SK-N-SH (cell line): ENCODE measurements at regions not wholly inside any gene's neighbourhood (a gene's known extent, or its start where the extent isn't known, plus 50 kb on each side); places are given as distances from the start of the nearest gene placed in this dataset.

Experiments used
- CTCF ChIA-PET: fragments of 300-600, 350-600 bp; formaldehyde crosslinking; extraction: SDS; loops from one replicate; lab custom pipeline; 2021; lab: Yijun Ruan, JAX
- POLR2A ChIA-PET: fragments of 350-600 bp; sonication (Branson Sonifier 250); formaldehyde crosslinking; extraction: SDS; loops from one replicate; lab custom pipeline; 2020; ENCODE audit warnings: antibody characterized with exemption, inconsistent platforms; lab: Yijun Ruan, JAX
- DNase-seq: peaks from one replicate; pipeline ENCODE4 v3.0.0; 2012
- H2AFZ ChIP-seq: fragments of 200-600 bp; sonication (generic); 2 replicates; pipeline ENCODE4 v1.8.1; 2016; ENCODE audit warnings: antibody characterized with exemption, mild to moderate bottlenecking, low read depth
- H3F3A ChIP-seq: fragments of 200-600 bp; sonication (generic); replicated peaks from 2 replicates; pipeline ENCODE3; 2016; ENCODE audit warnings: antibody characterized with exemption, mild to moderate bottlenecking; ENCODE audit not compliant: insufficient read depth
- H3K27ac ChIP-seq, 2 experiments: fragments of 200-500 bp in 1 of 2; fragments of 200-600 bp in 1 of 2; sonication (Bioruptor generic) in 1 of 2; sonication (generic), shearing (Covaris generic) in 1 of 2; 2 replicates each; pipeline versions ENCODE4 v1.5.1 to v1.6.1; 2014 to 2016; ENCODE audit warnings: low read depth in 2 of 2, inconsistent platforms in 1 of 2, low read length in 1 of 2, mild to moderate bottlenecking in 1 of 2, mixed read lengths in 1 of 2
- H3K27me3 ChIP-seq: fragments of 200-600 bp; sonication (generic), shearing (Covaris generic); 2 replicates; pipeline ENCODE4 v1.6.1; 2016; ENCODE audit warnings: mixed run types; ENCODE audit not compliant: insufficient read depth
- H3K36me3 ChIP-seq, 2 experiments: fragments of 200-500 bp in 1 of 2; fragments of 200-600 bp in 1 of 2; sonication (Bioruptor generic) in 1 of 2; sonication (generic) in 1 of 2; replicated peaks in 1 of 2; 2 replicates each; pipeline versions ENCODE3 to v1.5.1; 2014 to 2016; ENCODE audit warnings: low read length in 1 of 2, mild to moderate bottlenecking in 1 of 2; ENCODE audit not compliant: insufficient read depth in 2 of 2, control insufficient read depth in 1 of 2
- H3K4me1 ChIP-seq, 2 experiments: fragments of 200-500 bp in 1 of 2; fragments of 200-600 bp in 1 of 2; sonication (Bioruptor generic) in 1 of 2; sonication (generic), shearing (Covaris generic) in 1 of 2; 2 replicates each; pipeline versions ENCODE4 v1.5.1 to v1.6.1; 2014 to 2016; ENCODE audit warnings: low read depth in 1 of 2, low read length in 1 of 2, mixed run types in 1 of 2; ENCODE audit not compliant: insufficient read depth in 2 of 2, control insufficient read depth in 1 of 2
- H3K4me2 ChIP-seq: fragments of 200-600 bp; sonication (generic), shearing (Covaris generic); 2 replicates; pipeline ENCODE4 v1.6.1; 2017; ENCODE audit warnings: mixed run types
- H3K4me3 ChIP-seq, 2 experiments: fragments of 200-500 bp in 1 of 2; fragments of 200-600 bp in 1 of 2; sonication (Bioruptor generic) in 1 of 2; sonication (generic), shearing (Covaris generic) in 1 of 2; 2 replicates each; pipeline versions ENCODE4 v1.5.1 to v1.8.1; 2014 to 2016; ENCODE audit warnings: low read depth in 2 of 2, inconsistent platforms in 1 of 2, low read length in 1 of 2, mild to moderate bottlenecking in 1 of 2, mixed read lengths in 1 of 2, moderate library complexity in 1 of 2
- H3K79me2 ChIP-seq: fragments of 200-600 bp; sonication (generic); 2 replicates; pipeline ENCODE4 v1.8.1; 2017; ENCODE audit warnings: mild to moderate bottlenecking; ENCODE audit not compliant: insufficient read depth
- H3K9ac ChIP-seq: fragments of 200-600 bp; sonication (generic); 2 replicates; pipeline ENCODE4 v1.6.1; 2017; ENCODE audit warnings: mixed run types
- H3K9me2 ChIP-seq: fragments of 200-600 bp; sonication (generic); 2 replicates; pipeline ENCODE4 v1.6.1; 2017; ENCODE audit warnings: mixed run types
- H3K9me3 ChIP-seq: fragments of 200-600 bp; sonication (generic); 2 replicates; pipeline ENCODE4 v1.6.1; 2017; ENCODE audit warnings: mixed run types, mild to moderate bottlenecking, moderate library complexity
- H4K20me1 ChIP-seq: fragments of 200-600 bp; sonication (generic); 2 replicates; pipeline ENCODE4 v1.6.1; 2017; ENCODE audit warnings: mild to moderate bottlenecking, mixed run types; ENCODE audit not compliant: insufficient read depth
- CHD2 ChIP-seq: fragments of 150-350 bp; IDR thresholded peaks from 2 replicates; pipeline ENCODE4 v1.6.1; 2018; ENCODE audit warnings: low read length; ENCODE audit not compliant: partially characterized antibody
- ELF1 ChIP-seq: IDR thresholded peaks from 2 replicates; pipeline ENCODE4 v1.4.0; 2012
- EP300 ChIP-seq, 2 experiments: IDR thresholded peaks; 2 replicates each; pipeline versions ENCODE4 v1.4.0 to v1.6.1; 2012; ENCODE audit warnings: borderline replicate concordance in 1 of 2, low read depth in 1 of 2, low read length in 1 of 2
- EZH2phosphoT487 ChIP-seq: fragments of 200-600 bp; sonication (generic); IDR thresholded peaks from 2 replicates; pipeline ENCODE4 v1.6.1; 2017; ENCODE audit warnings: low read depth, mixed run types, mild to moderate bottlenecking, antibody characterized with exemption, moderate library complexity, borderline replicate concordance
- FOSL2 ChIP-seq: IDR thresholded peaks from 2 replicates; pipeline ENCODE4 v1.4.0; 2012; ENCODE audit warnings: low read depth, mild to moderate bottlenecking, moderate library complexity, borderline replicate concordance
- FOXM1 ChIP-seq: IDR thresholded peaks from 2 replicates; pipeline ENCODE4 v1.4.0; 2012; ENCODE audit warnings: low read depth, mild to moderate bottlenecking
- MEF2A ChIP-seq: IDR thresholded peaks from 2 replicates; pipeline ENCODE4 v1.4.0; 2012; ENCODE audit warnings: low read depth, borderline replicate concordance
- MXI1 ChIP-seq: IDR thresholded peaks from 2 replicates; pipeline ENCODE4 v1.6.1; 2012; ENCODE audit warnings: mild to moderate bottlenecking, low read depth, low read length, improper control_type of control experiment
- NFIC ChIP-seq: IDR thresholded peaks from 2 replicates; pipeline ENCODE4 v1.4.0; 2012; ENCODE audit warnings: borderline replicate concordance
- NRF1 ChIP-seq: IDR thresholded peaks from 2 replicates; pipeline ENCODE4 v1.6.1; 2012; ENCODE audit warnings: low read depth, mild to moderate bottlenecking, low read length
- POLR2AphosphoS5 ChIP-seq: IDR thresholded peaks from 2 replicates; pipeline ENCODE4 v1.6.1; 2012; ENCODE audit warnings: low read depth, low read length
- RCOR1 ChIP-seq: fragments of 150-350 bp; IDR thresholded peaks from 2 replicates; pipeline ENCODE4 v1.6.1; 2017; ENCODE audit warnings: antibody characterized with exemption, low read length
- RFX5 ChIP-seq: IDR thresholded peaks from 2 replicates; pipeline ENCODE4 v1.6.1; 2012; ENCODE audit warnings: mild to moderate bottlenecking, improper control_type of control experiment, low read length
- SIN3A ChIP-seq: IDR thresholded peaks from 2 replicates; pipeline ENCODE4 v1.6.1; 2012; ENCODE audit warnings: low read depth, mild to moderate bottlenecking, low read length, moderate library complexity, borderline replicate concordance
- SMC3 ChIP-seq: IDR thresholded peaks from 2 replicates; pipeline ENCODE4 v1.6.1; 2012; ENCODE audit warnings: low read depth, low read length, improper control_type of control experiment
- TAF1 ChIP-seq: IDR thresholded peaks from 2 replicates; pipeline ENCODE4 v1.6.1; 2012; ENCODE audit warnings: low read depth, mild to moderate bottlenecking, low read length, moderate library complexity, borderline replicate concordance
- TCF12 ChIP-seq: IDR thresholded peaks from 2 replicates; pipeline ENCODE4 v1.4.0; 2012
- WGBS: methylation state at CpG from one replicate; pipeline ENCODE4 v1.1.6; 2017; ENCODE audit warnings: low lambda C conversion rate; 5-methylcytosine and 5-hydroxymethylcytosine counted together
- TF ChIP-seq, protein P1 (sequence below): IDR thresholded peaks from 2 replicates; pipeline ENCODE4 v1.4.0; 2012; ENCODE audit warnings: low read depth, borderline replicate concordance
- TF ChIP-seq, protein P2 (sequence below): IDR thresholded peaks from 2 replicates; pipeline ENCODE4 v1.4.0; 2012; ENCODE audit warnings: low read depth, borderline replicate concordance
- TF ChIP-seq, protein P3 (sequence below): IDR thresholded peaks from 2 replicates; pipeline ENCODE4 v1.4.0; 2012; ENCODE audit warnings: low read depth

DNA sequence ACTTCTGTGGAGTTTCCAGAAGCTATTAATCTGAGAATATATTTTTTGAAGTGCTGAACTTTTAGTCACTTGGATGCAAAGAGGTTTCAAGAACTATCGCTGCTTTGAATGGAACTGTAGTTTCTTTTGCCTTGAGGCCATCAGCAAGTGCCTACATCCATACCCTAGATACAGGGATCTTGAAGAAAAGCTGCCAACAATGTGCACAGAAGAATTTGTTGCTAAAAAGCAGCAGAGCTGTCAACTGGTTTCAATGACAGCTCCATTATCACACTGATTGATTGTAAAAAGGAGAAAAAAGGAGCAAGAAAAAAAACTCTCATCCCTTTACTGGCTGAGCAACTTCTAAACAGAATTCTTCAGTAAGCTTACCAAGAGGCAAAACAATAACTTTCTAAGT, 251.0 kb upstream of the NRSN1 start:
- H3K4me1 ChIP-seq = no peaks in the 10 kb centered on the region
- H3K27ac ChIP-seq = no peak overlapping the region
- TF ChIP-seq EP300 (IDR thresholded peaks at IDR 0.05; ENCODE audit: borderline replicate concordance in 1 of 2, low read depth in 1 of 2, low read length in 1 of 2) = no peak
- TF ChIP-seq TAF1 = no peak
- TF ChIP-seq, protein P1, sequence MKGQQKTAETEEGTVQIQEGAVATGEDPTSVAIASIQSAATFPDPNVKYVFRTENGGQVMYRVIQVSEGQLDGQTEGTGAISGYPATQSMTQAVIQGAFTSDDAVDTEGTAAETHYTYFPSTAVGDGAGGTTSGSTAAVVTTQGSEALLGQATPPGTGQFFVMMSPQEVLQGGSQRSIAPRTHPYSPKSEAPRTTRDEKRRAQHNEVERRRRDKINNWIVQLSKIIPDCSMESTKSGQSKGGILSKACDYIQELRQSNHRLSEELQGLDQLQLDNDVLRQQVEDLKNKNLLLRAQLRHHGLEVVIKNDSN = no peak
- TF ChIP-seq MXI1 = no peak
- no peak for TF ChIP-seq TCF12
- no peak for TF ChIP-seq NRF1
- TF ChIP-seq POLR2AphosphoS5 = no peak
- TF ChIP-seq SIN3A = no peak
- no peak for TF ChIP-seq ELF1
- TF ChIP-seq SMC3 = no peak
- TF ChIP-seq, protein P2, sequence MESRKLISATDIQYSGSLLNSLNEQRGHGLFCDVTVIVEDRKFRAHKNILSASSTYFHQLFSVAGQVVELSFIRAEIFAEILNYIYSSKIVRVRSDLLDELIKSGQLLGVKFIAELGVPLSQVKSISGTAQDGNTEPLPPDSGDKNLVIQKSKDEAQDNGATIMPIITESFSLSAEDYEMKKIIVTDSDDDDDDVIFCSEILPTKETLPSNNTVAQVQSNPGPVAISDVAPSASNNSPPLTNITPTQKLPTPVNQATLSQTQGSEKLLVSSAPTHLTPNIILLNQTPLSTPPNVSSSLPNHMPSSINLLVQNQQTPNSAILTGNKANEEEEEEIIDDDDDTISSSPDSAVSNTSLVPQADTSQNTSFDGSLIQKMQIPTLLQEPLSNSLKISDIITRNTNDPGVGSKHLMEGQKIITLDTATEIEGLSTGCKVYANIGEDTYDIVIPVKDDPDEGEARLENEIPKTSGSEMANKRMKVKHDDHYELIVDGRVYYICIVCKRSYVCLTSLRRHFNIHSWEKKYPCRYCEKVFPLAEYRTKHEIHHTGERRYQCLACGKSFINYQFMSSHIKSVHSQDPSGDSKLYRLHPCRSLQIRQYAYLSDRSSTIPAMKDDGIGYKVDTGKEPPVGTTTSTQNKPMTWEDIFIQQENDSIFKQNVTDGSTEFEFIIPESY = no peak
- TF ChIP-seq RCOR1 = no peak
- no peak for TF ChIP-seq NFIC
- TF ChIP-seq FOXM1 = no peak
- no peak for TF ChIP-seq MEF2A
- TF ChIP-seq, protein P3, sequence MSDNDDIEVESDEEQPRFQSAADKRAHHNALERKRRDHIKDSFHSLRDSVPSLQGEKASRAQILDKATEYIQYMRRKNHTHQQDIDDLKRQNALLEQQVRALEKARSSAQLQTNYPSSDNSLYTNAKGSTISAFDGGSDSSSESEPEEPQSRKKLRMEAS = no peak
- no peak overlapping the region for H2AFZ ChIP-seq
- ChIA-PET POLR2A (no interaction called here), CTCF (no interaction called here)
- H3K36me3 ChIP-seq = no peaks in the 10 kb centered on the region
- no peak overlapping the region for H3K9ac ChIP-seq
- H3K4me2 ChIP-seq = no peak overlapping the region
- no peak overlapping the region for H3K4me3 ChIP-seq
- no peaks in the 10 kb centered on the region for H3K9me3 ChIP-seq
- no peaks in the 10 kb centered on the region for H3K79me2 ChIP-seq
- no peaks in the 10 kb centered on the region for H3F3A ChIP-seq
- DNase-seq = no peak
- H3K9me2 ChIP-seq = no peaks in the 10 kb centered on the region
- 12% methylated on average over 1 of the region's 1 CpG for WGBS
- no peaks in the 10 kb centered on the region for H3K27me3 ChIP-seq
- no peaks in the 10 kb centered on the region for H4K20me1 ChIP-seq

DNA sequence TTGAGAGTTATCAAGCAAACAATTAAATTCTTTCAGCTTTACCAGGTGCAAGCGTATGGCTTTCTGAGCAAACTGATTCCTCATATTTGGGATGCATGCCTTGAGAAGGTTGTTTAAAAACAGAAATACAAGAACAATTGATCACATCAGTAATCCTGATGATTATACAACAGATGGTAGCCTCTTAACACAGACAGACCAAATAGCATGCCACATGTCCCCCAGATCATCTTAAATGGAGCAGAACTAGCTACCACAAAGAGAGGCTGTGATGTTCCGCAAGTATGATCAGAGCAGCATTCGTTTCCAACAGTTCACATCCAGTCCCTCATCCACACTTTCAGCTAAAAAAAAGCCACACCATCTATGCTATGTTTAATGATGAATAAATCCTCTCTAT, 246.2 kb upstream of the NRSN1 start:
- H3K4me3 ChIP-seq = no peak overlapping the region
- no peak overlapping the region for H3K27ac ChIP-seq
- CTCF ChIA-PET = interaction anchor here (1.1 kb wide), 1 partner anchor 254 kb away, joined by 3 read pairs; no protein-coding TSS in a partner anchor
- no peak overlapping the region for H2AFZ ChIP-seq
- H3K27me3 ChIP-seq = no peaks in the 10 kb centered on the region
- no peaks in the 10 kb centered on the region for H3K79me2 ChIP-seq
- H3K36me3 ChIP-seq = no peaks in the 10 kb centered on the region
- H3F3A ChIP-seq = no peaks in the 10 kb centered on the region
- H3K4me1 ChIP-seq = no peaks in the 10 kb centered on the region
- H3K9me3 ChIP-seq = no peaks in the 10 kb centered on the region
- WGBS = 52% methylated on average over 3 of the region's 3 CpGs
- H4K20me1 ChIP-seq = no peaks in the 10 kb centered on the region
- POLR2A ChIA-PET = no interaction called here
- no peaks in the 10 kb centered on the region for H3K9me2 ChIP-seq
- H3K4me2 ChIP-seq = no peak overlapping the region
- H3K9ac ChIP-seq = no peak overlapping the region
- no peak for DNase-seq
- TF ChIP-seq, protein P3 = no peak
- no peak for TF ChIP-seq RFX5
- TF ChIP-seq EZH2phosphoT487 = no peak
- no peak for TF ChIP-seq MXI1
- TF ChIP-seq CHD2 = no peak
- TF ChIP-seq, protein P2 = no peak
- TF ChIP-seq TAF1 = no peak
- no peak for TF ChIP-seq FOSL2
